ENCODE measurements at regions not wholly inside any gene's neighbourhood (a gene's known extent, or its start where the extent isn't known, plus 50 kb on each side); places are given as distances from the start of the nearest gene placed in this dataset.
A peak's percentile ranks its signal among the peaks of the same experiment; 100 is the strongest.

- H3K36me3 ChIP-seq = no peaks in the 10 kb centered on the region
- H3K9me3 ChIP-seq = no peaks in the 10 kb centered on the region
- no peak for ATAC-seq (ENCODE audit: insufficient number of reproducible peaks, low FRiP score, low read depth)
- H3K27me3 ChIP-seq (replicated peaks; ENCODE audit: insufficient read depth) = no peaks in the 10 kb centered on the region
- no peak overlapping the region for H3K4me3 ChIP-seq
- no peak for TF ChIP-seq CTCF (IDR thresholded peaks at IDR 0.05)
- no peak overlapping the region for H3K27ac ChIP-seq
- H3K4me1 ChIP-seq (ENCODE audit: control insufficient read depth in 1 of 2, low read depth in 2 of 2) = peaks cover 5 to 11% of the 10 kb centered on the region in 2 donors
- no peak for DNase-seq (ENCODE audit: low spot score)
Measured at GRCh38 chr20:23246717-23247664, 103.6 kb upstream of the NXT1 start.

- H3K27ac ChIP-seq = no peak overlapping the region
- DNase-seq (ENCODE audit: low spot score) = no peak
- H3K4me1 ChIP-seq (ENCODE audit: control insufficient read depth in 1 of 2, low read depth in 2 of 2) = peaks cover 5 to 11% of the 10 kb centered on the region in 2 donors
- H3K27me3 ChIP-seq (replicated peaks; ENCODE audit: insufficient read depth) = no peaks in the 10 kb centered on the region
- ATAC-seq (ENCODE audit: insufficient number of reproducible peaks, low FRiP score, low read depth) = no peak
- no peaks in the 10 kb centered on the region for H3K9me3 ChIP-seq
- peak; percentile 29 for TF ChIP-seq CTCF (IDR thresholded peaks at IDR 0.05)
- no peaks in the 10 kb centered on the region for H3K36me3 ChIP-seq
- no peak overlapping the region for H3K4me3 ChIP-seq
Measured at GRCh38 chr20:23245553-23246181, 104.9 kb upstream of the NXT1 start.

- ATAC-seq (ENCODE audit: insufficient number of reproducible peaks, low FRiP score, low read depth) = no peak
- TF ChIP-seq CTCF (IDR thresholded peaks at IDR 0.05) = no peak
- Histone ChIP-seq H3K27ac (no peak overlapping the region), H3K4me3 (no peak overlapping the region), H3K9me3 (no peaks in the 10 kb centered on the region), H3K4me1 (ENCODE audit: control insufficient read depth in 1 of 2, low read depth in 2 of 2) (peaks cover 5 to 11% of the 10 kb centered on the region in 2 donors), H3K27me3 (replicated peaks; ENCODE audit: insufficient read depth) (no peaks in the 10 kb centered on the region), H3K36me3 (no peaks in the 10 kb centered on the region)
- DNase-seq (ENCODE audit: low spot score) = no peak
Measured at GRCh38 chr20:23244916-23245552, 105.6 kb upstream of the NXT1 start.

GRCh38 chr20:23244156-23244915 is 106.3 kb upstream of the NXT1 start:
- TF ChIP-seq CTCF (IDR thresholded peaks at IDR 0.05) = no peak
- Histone ChIP-seq H3K9me3 (no peaks in the 10 kb centered on the region), H3K27me3 (replicated peaks; ENCODE audit: insufficient read depth) (no peaks in the 10 kb centered on the region), H3K4me3 (no peak overlapping the region), H3K36me3 (no peaks in the 10 kb centered on the region), H3K4me1 (ENCODE audit: control insufficient read depth in 1 of 2, low read depth in 2 of 2) (peaks cover 5 to 11% of the 10 kb centered on the region in 2 donors), H3K27ac (no peak overlapping the region)
- no peak for ATAC-seq (ENCODE audit: insufficient number of reproducible peaks, low FRiP score, low read depth)
- DNase-seq (ENCODE audit: low spot score) = no peak
